Effector CD8-positive, alpha-beta T cell (primary cell): ENCODE measurements at regions not wholly inside any gene's neighbourhood (a gene's known extent, or its start where the extent isn't known, plus 50 kb on each side); places are given as distances from the start of the nearest gene placed in this dataset.

Source experiments
- DNase-seq: peaks from one replicate; lab custom pipeline; 2025; lab: John Stamatoyannopoulos, UW

- no peak for DNase-seq
Measured at GRCh38 chr14:82362452-82362851, 828.8 kb upstream of the SEL1L start.

DNA sequence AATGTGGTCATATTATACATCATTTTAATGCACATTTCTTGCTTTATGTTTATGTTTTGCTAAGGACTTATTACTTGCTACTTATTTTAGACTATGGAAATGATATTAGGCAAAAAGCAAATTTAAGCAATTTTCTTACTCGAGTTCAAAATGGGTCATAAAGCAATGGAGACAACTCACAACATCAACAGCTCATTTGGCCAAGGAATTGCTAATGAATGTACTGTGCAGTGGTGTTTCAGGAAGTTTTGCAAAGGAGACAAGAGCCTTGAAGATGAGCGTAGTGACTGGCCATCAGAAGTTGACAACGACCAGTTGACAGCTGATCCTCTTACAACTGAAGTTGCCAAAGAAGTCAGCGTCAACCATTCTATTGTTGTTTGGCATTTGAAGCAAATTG, 831.8 kb upstream of the SEL1L start:
- no peak for DNase-seq

GRCh38 chr14:82366803-82367202, 833.1 kb upstream of the SEL1L start:
- no peak for DNase-seq

DNA sequence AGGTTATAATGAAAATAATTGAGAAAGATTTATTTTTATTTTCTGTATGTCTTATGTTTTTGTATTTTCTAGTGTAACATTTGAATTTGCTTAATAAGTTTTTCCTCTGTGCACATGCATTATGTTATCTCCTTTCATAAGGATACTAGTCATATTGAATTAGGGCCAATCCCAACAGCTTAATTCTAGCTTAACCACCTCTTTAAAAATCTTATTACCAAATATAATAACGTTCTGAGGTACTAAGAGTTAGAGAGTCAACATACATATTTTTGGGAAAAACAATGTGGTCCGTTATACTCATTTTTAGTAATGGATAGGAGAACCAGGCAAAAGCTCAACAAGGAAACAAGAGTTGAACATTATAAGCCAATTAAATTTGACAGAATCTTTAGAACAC, 845.6 kb upstream of the SEL1L start:
- no peak for DNase-seq

DNA sequence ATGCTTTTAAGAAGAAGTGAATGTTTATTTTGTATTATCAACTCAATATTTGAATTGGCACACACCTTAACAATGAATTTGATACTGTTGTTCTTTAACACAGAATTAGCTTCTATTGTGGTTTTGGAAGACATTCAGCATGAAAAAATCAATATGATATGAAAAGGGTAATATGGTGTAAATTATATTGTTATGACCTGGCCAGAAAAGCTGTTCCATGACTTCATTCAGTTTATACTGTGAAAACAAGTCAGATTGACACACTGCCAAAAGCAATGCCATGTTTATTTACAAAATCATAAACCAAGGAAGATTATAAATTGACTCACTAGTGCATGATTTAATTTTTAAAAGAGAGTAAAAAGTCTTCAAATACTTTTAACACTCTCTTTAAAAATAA, 851.4 kb upstream of the SEL1L start:
- no peak for DNase-seq

DNA sequence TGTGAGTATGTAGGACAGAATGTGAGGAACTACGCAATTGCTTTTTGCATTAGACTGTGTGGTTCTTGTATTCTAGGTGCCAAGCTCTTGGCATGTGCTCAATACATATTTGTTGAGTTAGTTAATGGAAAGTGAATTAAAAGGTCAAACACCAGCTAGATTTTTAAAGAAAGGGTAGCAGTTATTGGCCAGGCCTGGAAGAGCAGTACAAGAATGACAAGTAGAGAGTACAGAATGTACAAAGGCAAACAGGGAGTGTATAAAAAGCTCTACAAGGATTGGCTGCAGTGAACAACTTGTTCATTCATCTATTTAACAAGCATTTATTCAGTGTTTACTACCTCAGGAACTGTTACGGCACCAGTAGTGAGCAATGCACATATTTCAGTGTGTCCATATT, 854.0 kb upstream of the SEL1L start:
- DNase-seq = no peak

DNA sequence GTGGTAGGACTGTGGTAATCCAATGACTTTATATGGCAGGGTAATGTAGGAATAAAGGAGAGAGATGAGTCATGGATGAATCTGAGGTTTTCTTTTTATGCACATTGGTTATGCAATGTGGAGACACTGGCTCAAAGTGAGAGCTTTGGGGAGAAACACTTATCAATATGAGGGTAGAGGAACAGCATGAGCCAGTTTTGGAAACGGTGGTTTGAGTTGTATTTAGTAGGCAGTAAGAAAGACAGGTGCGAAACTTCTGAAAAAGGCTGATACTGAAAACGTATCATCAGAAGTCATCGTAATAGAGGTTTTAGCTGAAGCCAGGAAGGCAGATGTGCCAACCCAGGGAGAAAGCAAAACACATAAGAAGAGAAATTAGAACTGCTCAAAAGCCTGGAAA, 854.8 kb upstream of the SEL1L start:
- no peak for DNase-seq

- no peak for DNase-seq
Measured at GRCh38 chr14:82390586-82390985, 856.9 kb upstream of the SEL1L start.

GRCh38 chr14:82394916-82395315, 861.3 kb upstream of the SEL1L start:
- no peak for DNase-seq

GRCh38 chr14:82398256-82398655, 864.6 kb upstream of the SEL1L start:
- no peak for DNase-seq

GRCh38 chr14:82403987-82404386, 870.3 kb upstream of the SEL1L start:
- no peak for DNase-seq

DNA sequence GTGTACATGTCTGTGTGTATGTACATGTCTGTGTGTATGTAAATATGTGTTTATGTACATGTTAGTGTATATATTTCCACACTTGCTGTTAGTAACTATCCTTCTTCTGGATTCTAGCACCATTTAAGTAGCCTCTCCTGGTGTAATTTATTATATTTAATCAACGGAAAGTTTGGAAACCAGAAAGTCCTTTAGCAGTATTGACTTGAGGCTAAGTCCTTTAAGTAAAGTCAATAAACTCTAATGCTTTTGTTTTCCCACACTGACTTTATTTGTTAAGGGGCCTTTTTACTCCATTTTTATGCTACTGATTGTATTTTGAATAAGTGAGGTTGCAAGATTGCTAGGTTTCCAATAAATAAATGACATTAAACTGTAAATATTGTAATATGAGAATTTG, 876.4 kb upstream of the SEL1L start:
- DNase-seq = no peak

DNA sequence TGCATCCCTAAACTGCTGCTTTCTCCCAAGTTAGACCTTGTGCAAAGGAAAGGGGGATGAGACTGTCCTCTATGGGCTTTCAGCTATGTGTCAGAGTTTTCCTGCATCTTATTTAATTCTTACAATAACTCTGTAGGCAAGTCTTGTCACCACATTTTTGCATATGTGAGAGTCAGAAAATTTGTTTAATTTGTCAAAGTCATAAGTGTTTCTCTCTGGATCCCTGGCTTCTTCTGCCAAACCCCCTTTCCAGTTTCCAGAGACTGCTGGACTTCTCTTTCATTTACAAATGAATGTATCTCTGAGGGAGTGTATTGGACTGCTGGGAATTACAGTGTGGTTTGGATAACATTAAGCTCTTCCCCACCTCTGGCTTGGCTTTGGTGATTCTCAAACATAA, 877.6 kb upstream of the SEL1L start:
- DNase-seq = no peak

DNA sequence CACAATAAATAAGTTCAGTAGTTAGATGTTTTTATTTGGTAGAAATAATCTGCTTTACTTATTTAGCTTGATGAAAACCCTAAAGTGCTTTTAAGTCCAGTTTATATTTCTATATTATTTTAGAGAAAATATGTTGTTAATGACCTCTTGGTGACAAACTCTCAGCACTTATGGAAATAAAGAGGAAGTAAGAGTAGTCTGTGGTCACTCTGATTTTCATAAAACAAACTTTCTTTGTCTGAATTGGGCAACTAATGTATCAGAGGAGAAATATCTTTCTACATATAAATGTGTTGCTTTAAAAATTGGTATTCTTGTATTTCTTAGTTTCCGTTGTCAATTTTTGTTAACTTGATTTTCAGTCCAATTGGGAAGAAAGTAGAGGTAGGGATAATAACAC, 878.9 kb upstream of the SEL1L start:
- DNase-seq = no peak

DNA sequence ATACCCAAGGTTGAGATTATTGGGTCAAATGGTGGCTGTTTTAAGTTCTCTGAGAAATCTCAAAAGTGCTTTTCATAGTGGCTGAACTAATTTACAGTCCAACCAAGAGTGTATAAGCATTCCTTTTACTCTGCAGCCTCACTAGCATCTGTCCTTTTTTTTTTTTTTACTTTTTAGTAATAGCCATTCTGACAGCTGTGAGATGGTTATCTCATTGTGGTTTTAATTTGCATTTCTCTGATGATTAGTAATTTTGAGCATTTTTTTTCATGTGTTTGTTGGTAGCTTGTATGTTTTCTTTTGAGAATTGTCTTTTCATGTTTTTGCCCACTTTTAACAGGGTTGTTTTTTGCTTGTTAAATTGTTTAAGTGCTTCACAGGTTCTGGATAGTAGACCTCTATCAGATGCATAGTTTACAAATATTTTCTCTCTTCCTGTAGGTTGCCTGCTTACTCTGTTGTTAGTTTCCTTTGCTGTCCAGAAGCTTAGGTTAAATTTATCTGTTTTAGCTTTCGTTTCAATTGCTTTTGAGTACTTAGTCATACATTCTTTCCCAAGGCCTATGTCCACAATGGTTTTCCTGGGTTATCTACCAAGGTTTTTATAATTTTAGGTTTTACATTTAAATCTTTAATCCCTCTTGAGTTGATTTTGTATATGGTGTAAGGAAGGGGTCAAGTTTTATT, 881.3 kb upstream of the SEL1L start:
- no peak for DNase-seq

GRCh38 chr14:82419933-82420332, 886.3 kb upstream of the SEL1L start:
- DNase-seq = no peak

- DNase-seq = no peak
Measured at GRCh38 chr14:82420871-82421270, 887.2 kb upstream of the SEL1L start.

DNA sequence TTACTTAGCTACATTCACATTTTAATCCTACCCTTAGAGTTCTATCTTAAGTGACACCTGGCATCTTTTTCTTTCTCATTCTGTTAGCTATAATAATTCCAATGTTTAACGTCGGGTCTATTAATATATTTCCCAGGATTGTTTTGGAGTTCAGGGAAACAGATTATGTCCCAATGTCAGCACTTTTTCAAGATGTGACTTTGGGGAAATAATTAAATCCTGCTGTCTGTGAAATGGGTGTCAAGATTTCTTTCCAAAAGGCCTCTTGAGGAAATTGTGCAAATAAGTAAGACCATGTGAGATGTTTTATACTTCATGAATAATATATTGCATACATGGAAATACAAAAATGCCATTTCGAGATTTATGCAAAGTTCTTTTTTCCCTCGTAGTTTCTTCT, 887.6 kb upstream of the SEL1L start:
- no peak for DNase-seq

DNA sequence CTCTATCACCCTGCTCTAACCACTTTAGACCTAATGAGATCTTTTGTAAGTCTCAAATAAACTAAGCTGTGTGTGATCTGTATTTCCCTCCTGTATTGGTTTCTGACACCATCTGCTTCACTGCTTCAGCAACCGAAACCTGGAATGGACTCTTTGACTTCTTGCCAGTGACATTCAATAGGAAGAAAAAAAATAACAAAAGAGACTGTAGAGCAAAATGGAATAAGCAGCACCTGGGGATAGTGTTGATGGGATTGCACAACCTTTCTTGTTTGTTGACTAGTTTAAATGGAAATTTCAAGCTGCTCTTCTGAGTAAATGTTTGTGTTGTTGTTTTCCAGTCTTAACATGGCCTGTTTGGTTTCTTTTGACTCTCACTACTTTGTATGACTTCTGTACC, 888.6 kb upstream of the SEL1L start:
- no peak for DNase-seq

- DNase-seq = no peak
Measured at GRCh38 chr14:82425261-82425660, 891.6 kb upstream of the SEL1L start.

DNA sequence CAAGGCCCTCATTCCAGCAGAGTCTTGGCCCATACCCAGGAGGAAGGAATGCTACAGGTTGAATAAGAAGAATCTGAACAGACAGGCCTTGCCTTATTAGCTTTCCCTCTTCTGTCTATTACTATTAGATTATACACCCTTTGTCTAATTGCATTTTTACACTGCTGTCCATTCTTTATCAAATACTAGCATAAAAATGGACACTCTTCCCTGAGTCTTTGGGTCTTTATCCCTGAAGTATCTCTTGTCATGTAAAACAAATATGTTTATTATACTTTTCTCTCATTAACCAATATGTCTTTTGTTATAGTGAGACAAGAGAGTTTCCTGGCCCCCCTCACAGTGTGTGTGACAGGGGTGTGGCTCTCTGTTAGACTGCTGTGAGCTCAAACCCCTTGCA, 897.4 kb upstream of the SEL1L start:
- no peak for DNase-seq

- no peak for DNase-seq
Measured at GRCh38 chr14:82432301-82433105, 898.9 kb upstream of the SEL1L start.

GRCh38 chr14:82438436-82438835, 904.8 kb upstream of the SEL1L start:
- DNase-seq = no peak

GRCh38 chr14:82441270-82441669, 907.6 kb upstream of the SEL1L start:
- no peak for DNase-seq
